ENCODE measurements at regions not wholly inside any gene's neighbourhood (a gene's known extent, or its start where the extent isn't known, plus 50 kb on each side); places are given as distances from the start of the nearest gene placed in this dataset.

GRCh38 chr17:34825102-34825501, 136.2 kb downstream of the CCT6B start:
- no peak for DNase-seq

DNA sequence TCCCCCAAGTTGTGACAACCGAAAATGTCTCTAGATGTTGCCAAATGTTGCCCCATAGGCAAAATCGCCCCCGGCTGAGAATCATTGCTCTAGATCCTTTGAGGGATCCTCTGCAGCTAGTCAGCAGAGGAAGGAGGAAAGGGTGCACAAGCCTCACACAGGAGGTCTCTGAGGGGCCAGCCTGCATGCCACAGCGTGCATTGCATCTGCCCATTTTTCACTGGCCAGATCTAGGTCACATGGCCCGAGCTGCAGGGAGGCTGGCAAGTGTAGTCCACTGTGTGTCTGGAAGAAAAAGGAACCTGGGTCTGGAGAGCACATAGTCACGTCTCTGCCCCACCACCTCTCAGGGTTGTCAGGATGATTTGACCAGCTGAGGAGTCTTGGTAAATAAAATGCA, 138.2 kb downstream of the CCT6B start:
- no peak for DNase-seq

- no peak for DNase-seq
Measured at GRCh38 chr17:34822007-34822739, 139.1 kb downstream of the CCT6B start.

- DNase-seq, result no peak
Measured at GRCh38 chr17:34820922-34821321, 140.3 kb downstream of the CCT6B start.

DNA sequence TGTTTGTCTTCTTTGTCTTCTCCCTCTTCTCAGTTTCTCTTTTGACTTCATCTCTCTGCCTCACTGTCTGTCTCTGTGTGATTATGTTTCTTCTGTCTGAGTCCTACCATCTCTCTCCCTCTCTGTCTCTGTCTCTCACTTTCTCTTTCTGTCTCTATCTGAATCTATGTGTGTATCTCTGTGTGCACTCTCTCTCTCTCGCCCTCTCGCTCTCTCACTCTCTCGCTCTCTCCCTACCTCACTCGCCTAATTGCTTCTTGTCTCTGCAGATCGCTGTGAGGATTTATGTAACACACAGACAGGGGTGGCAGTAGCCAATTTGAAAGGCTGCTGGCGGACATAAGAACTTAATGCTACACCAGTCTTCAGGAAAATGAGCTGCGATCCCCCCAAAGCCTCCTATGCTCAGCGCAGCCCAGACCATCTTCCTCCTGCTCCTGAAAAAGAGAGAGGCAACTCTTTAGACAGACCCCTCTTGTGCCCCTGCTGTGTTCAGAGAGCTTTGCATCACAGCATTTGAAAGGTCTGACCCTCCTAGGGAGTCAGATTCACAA, 140.9 kb downstream of the CCT6B start:
- DNase-seq, result no peak

GRCh38 chr17:34817252-34818035, 143.8 kb downstream of the CCT6B start:
- DNase-seq, result no peak

- no peak for DNase-seq
Measured at GRCh38 chr17:34816848-34817247, 144.4 kb downstream of the CCT6B start.

DNA sequence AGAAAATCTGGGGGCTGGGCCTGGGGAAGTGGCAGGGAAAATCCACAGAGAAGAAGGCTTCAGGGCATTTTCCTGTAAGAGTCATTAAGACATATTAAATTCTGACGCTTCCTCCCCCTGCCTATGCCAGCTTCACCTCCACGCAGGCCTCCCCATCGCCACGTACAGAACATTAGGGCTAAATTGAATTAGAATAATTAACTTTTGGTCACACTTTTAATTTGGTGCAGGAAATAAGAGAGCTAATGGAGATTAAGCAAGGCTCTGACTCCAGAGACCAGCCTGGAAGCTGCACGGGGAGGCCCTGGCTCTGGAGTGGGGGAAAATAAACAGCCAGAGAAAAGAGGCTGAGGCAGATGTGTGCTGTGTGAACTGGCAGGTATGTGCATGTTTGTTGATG, 148.0 kb downstream of the CCT6B start:
- DNase-seq, result no peak

GRCh38 chr17:34811561-34811960, 149.7 kb downstream of the CCT6B start:
- DNase-seq, result no peak

GRCh38 chr17:34800661-34801060, 160.6 kb downstream of the CCT6B start:
- DNase-seq, result no peak

DNA sequence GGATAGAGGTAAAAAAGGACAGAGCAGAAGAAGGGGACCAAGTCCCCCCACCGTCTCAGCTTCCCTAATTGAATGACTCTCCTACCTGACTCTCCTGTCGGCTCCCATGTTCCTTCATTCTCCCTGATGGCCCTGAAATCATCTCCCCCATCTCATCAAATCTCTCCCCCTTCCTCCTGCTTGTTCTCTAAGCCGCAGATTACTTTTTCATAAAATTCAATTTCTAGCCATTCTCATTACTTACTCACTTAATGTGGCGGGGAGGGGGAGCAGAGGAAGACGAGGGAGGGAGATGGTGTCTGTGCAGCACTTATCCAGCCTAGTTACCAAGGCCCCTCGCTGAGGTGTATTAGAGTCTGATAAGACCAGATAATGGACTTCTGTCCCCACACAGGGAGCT, 161.5 kb downstream of the CCT6B start:
- no peak for DNase-seq

GRCh38 chr17:34798581-34798980, 162.7 kb downstream of the CCT6B start:
- no peak for DNase-seq

- DNase-seq, result no peak
Measured at GRCh38 chr17:34797720-34798119, 163.5 kb downstream of the CCT6B start.

- no peak for DNase-seq
Measured at GRCh38 chr17:34793231-34793908, 167.9 kb downstream of the CCT6B start.

- no peak for DNase-seq
Measured at GRCh38 chr17:34788696-34789095, 172.6 kb downstream of the CCT6B start.

DNA sequence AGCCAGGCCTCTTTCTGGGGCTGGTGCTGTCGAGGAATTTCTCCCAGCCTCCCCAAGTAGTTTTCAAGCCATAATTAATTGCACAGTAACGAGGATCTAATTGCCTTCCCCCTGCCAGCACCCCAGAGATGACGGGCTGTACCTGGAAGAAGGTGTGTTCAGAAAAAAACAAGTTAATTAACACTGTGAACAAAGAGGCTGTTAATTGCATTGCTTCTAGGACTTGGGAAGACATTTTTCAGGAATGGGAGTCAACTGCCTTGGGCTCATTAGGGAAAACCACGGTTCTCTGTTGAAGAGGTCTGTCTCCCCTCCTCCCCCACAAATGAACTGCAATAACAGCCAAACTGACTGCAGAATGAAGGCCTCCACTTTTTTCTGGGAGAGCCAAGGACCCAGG, 176.7 kb downstream of the CCT6B start:
- no peak for DNase-seq

GRCh38 chr17:34782271-34782670, 179.0 kb downstream of the CCT6B start:
- no peak for DNase-seq

- DNase-seq, result no peak
Measured at GRCh38 chr17:34781571-34782108, 179.6 kb downstream of the CCT6B start.

GRCh38 chr17:34781071-34781470, 180.2 kb downstream of the CCT6B start:
- no peak for DNase-seq

- no peak for DNase-seq
Measured at GRCh38 chr17:34780438-34780837, 180.8 kb downstream of the CCT6B start.

DNA sequence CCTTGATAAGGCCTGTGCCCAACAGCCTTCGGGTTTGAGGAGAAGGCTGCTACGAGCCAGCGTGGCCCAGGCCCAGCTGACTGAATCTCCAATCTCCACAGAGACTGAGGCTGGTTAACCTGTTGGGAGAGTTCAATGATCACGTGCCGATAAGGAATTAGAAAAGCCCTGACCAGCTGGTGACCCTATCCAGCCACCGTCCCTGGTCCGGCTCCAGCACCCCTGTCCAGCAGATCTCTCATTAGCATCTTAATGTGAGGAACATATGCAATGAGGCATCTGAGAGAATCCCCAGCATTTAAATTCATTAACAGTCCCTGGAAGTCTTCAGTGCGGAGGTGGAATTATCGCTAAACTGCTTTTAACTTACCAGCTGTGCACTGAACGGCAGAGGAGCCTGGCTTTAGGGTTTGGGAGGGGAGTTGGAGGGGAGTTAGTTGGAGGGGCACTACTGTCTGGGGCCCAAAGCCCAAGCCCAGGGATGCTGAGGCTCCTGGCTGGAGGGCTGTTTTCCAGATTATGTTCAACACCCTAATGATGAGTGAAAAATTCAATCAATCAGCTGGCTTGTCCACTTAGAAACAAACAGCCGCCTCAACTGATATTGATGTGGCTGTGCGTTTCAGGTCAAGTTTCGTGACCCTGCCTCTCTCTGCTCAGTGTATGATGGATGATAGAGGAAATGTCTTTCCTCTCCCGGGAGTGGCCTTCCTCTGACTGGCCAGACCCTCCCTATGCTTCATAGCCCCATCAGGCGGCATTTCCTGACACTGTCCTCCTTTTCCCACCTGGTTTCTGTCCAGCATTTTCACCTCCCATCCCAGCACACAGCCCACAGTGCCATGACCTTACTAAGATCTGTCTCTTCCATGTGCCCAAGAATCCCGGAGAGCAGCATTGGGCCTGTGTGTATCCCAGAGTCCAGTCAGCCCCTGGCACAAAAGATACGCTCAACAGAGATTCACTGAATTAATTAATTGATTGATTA, 184.5 kb downstream of the CCT6B start:
- DNase-seq, result no peak

- DNase-seq, result no peak
Measured at GRCh38 chr17:34773036-34773435, 188.2 kb downstream of the CCT6B start.

Data from NCI-H1105 treated with DMSO at 0.1 percent for 48 hours (cell line).